Endothelial cell of umbilical vein (primary cell): ENCODE measurements at regions not wholly inside any gene's neighbourhood (a gene's known extent, or its start where the extent isn't known, plus 50 kb on each side); places are given as distances from the start of the nearest gene placed in this dataset.

Experiments
- BruUV-seq: library from RNA; stranded (reverse); fragments of 400-500 nt; replicated peaks from 2 replicates; lab custom pipeline; 2021; lab: Mats Ljungman, UMichigan
- CTCF ChIA-PET: fragments of 300-600, 350-600 bp; sonication (Branson Sonifier 250); formaldehyde crosslinking; loops from one replicate; lab custom pipeline; 2021; ENCODE audit warnings: antibody characterized with exemption, inconsistent platforms; lab: Charles Lee
- POLR2A ChIA-PET: fragments of 300-600, 350-600 bp; sonication (Branson Sonifier 250); formaldehyde crosslinking; loops from one replicate; lab custom pipeline; 2021; ENCODE audit warnings: antibody characterized with exemption, inconsistent platforms; lab: Charles Lee
- DNase-seq: peaks from one replicate; pipeline ENCODE4 v3.0.0-alpha.2; 2011; ENCODE audit warnings: low read depth, low spot score
- FAIRE-seq: peaks from 2 replicates; lab custom pipeline; 2011; peaks lifted over from hg19 to GRCh38; lab: Jason Lieb, UNC
- H2AFZ ChIP-seq: 2 replicates; pipeline ENCODE4 v1.6.0; 2012; ENCODE audit warnings: low read depth, low read length, control low read depth, inconsistent platforms
- H3K27ac ChIP-seq: 2 replicates; pipeline ENCODE4 v1.5.1; 2011; ENCODE audit warnings: low read depth, mild to moderate bottlenecking, control low read depth, low read length, moderate library complexity; ENCODE audit not compliant: insufficient read depth
- H3K27me3 ChIP-seq, 2 experiments: 2 replicates each; pipeline versions ENCODE4 v1.6.0 to v1.6.1; 2011; ENCODE audit warnings: low read length in 2 of 2, mixed read lengths in 1 of 2; ENCODE audit not compliant: control insufficient read depth in 2 of 2, insufficient read depth in 2 of 2
- H3K36me3 ChIP-seq, 2 experiments: 2 replicates in 1 of 2; 3 replicates in 1 of 2; pipeline ENCODE4 v1.5.1; 2011; ENCODE audit warnings: low read length in 2 of 2, mild to moderate bottlenecking in 1 of 2, moderate library complexity in 1 of 2; ENCODE audit not compliant: control insufficient read depth in 2 of 2, insufficient read depth in 2 of 2; ENCODE audit errors: extremely low read depth in 1 of 2
- H3K4me1 ChIP-seq: 3 replicates; pipeline ENCODE4 v1.5.1; 2011; ENCODE audit warnings: mild to moderate bottlenecking, low read length; ENCODE audit not compliant: control insufficient read depth, insufficient read depth; ENCODE audit errors: extremely low read depth
- H3K4me2 ChIP-seq: 2 replicates; pipeline ENCODE4 v1.6.1; 2011; ENCODE audit warnings: low read length, control low read depth, mixed read lengths; ENCODE audit not compliant: insufficient read depth
- H3K4me3 ChIP-seq, 3 experiments: fragments of 200-600 bp in 1 of 3; sonication (generic), shearing (Covaris generic) in 1 of 3; replicated peaks in 1 of 3; 2 replicates each; pipeline ENCODE4 v1.5.1; 2011 to 2016; ENCODE audit warnings: control low read depth in 3 of 3, low read length in 3 of 3, mild to moderate bottlenecking in 2 of 3, inconsistent platforms in 1 of 3, low read depth in 1 of 3, moderate library complexity in 1 of 3; ENCODE audit not compliant: insufficient read depth in 1 of 3
- H3K79me2 ChIP-seq: 2 replicates; pipeline ENCODE4 v1.6.0; 2012; ENCODE audit warnings: low read length, inconsistent platforms; ENCODE audit not compliant: control insufficient read depth, insufficient read depth
- H3K9ac ChIP-seq: replicated peaks from 2 replicates; pipeline ENCODE3; 2011; ENCODE audit warnings: low read length, control low read depth; ENCODE audit not compliant: insufficient read depth; ENCODE audit errors: extremely low read depth
- H3K9me1 ChIP-seq: replicated peaks from 3 replicates; pipeline ENCODE4 v1.6.0; 2011; ENCODE audit warnings: mild to moderate bottlenecking, low read length; ENCODE audit not compliant: control insufficient read depth, insufficient read depth; ENCODE audit errors: extremely low read depth
- H3K9me3 ChIP-seq: replicated peaks from 2 replicates; pipeline ENCODE4 v1.5.1; 2012; ENCODE audit warnings: low read length, inconsistent platforms; ENCODE audit not compliant: control insufficient read depth, insufficient read depth
- H4K20me1 ChIP-seq: replicated peaks from 2 replicates; pipeline ENCODE3; 2011; ENCODE audit warnings: mild to moderate bottlenecking, low read length; ENCODE audit not compliant: control insufficient read depth, insufficient read depth; ENCODE audit errors: extremely low read depth
- EZH2 ChIP-seq: IDR thresholded peaks from 2 replicates; pipeline ENCODE4 v1.6.1; 2012; ENCODE audit warnings: borderline replicate concordance, low read depth, mild to moderate bottlenecking, moderate library complexity, low read length, inconsistent platforms; ENCODE audit not compliant: severe bottlenecking
- FOS ChIP-seq: IDR thresholded peaks from 2 replicates; pipeline ENCODE4 v1.6.1; 2011; ENCODE audit warnings: mild to moderate bottlenecking, low read length, moderate library complexity, borderline replicate concordance; ENCODE audit not compliant: insufficient read depth
- GATA2 ChIP-seq: IDR thresholded peaks from 2 replicates; pipeline ENCODE4 v1.7.0; 2011; ENCODE audit warnings: low read depth, mild to moderate bottlenecking, moderate library complexity, mixed read lengths, low read length; ENCODE audit not compliant: insufficient read length, insufficient read depth
- JUN ChIP-seq: IDR thresholded peaks from 2 replicates; pipeline ENCODE4 v1.6.1; 2011; ENCODE audit warnings: borderline replicate concordance, low read depth; ENCODE audit not compliant: insufficient read length, insufficient read depth
- MYC ChIP-seq: IDR thresholded peaks from one replicate; pipeline ENCODE4 v1.6.1; 2011; ENCODE audit warnings: mild to moderate bottlenecking, low read depth, low read length
- POLR2AphosphoS5 ChIP-seq: IDR thresholded peaks from 2 replicates; pipeline ENCODE4 v1.6.1; 2012; ENCODE audit warnings: low read depth, mild to moderate bottlenecking, control low read depth, low read length, moderate library complexity; ENCODE audit not compliant: insufficient read depth
- dilution Hi-C: fragments of 300-500 bp; cut with MboI; formaldehyde crosslinking; loops from one replicate; pipeline ENCODE4 v1.15.0; 2019; ENCODE audit warnings: low sequenced_read_pairs; ENCODE audit not compliant: extremely low pct_ligation_motif_present
- intact Hi-C: fragments of 100-400 bp; cut with micrococcal nuclease; formaldehyde crosslinking; loops from one replicate; pipeline ENCODE4 v1.10.0; 2022
- TF ChIP-seq, protein P1 (sequence below), 2 donors: IDR thresholded peaks; 1 replicate in 1 of 2; 2 replicates in 1 of 2; pipeline ENCODE4 v1.5.1; 2011; ENCODE audit warnings: low read length in 2 of 2, mild to moderate bottlenecking in 2 of 2, moderate library complexity in 2 of 2, control low read depth in 1 of 2, inconsistent platforms in 1 of 2, low read depth in 1 of 2; ENCODE audit not compliant: insufficient read depth in 1 of 2; ENCODE audit errors: extremely low read depth in 1 of 2
- TF ChIP-seq, protein P2 (sequence below): IDR thresholded peaks from 2 replicates; pipeline ENCODE4 v1.6.1; 2011; ENCODE audit not compliant: insufficient read depth, insufficient read length

DNA sequence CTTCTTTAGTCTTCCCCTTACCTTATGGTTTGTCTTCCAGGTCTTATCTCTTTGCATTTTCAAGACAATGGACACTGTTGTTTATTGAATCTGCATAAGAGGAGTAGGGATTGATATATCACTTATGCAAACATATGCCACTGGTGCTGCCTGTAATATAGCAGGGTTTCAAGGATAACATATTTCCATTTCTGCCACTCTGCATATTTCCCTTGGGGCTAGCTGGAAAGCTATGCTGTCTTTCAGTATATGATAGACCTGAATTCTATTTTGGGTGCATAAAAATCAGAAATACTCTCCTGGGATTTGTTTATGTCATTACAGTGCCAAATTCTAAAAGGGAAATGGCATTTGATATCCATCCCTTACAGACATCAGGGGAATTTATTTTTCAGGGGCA lies 400.2 kb downstream of the TLR4 start:
- Histone ChIP-seq H3K27me3 (no peaks in the 10 kb centered on the region), H3K4me1 (no peaks in the 10 kb centered on the region), H2AFZ (no peak overlapping the region), H3K9me3 (no peaks in the 10 kb centered on the region), H3K9me1 (no peaks in the 10 kb centered on the region), H3K36me3 (no peaks in the 10 kb centered on the region), H4K20me1 (no peaks in the 10 kb centered on the region), H3K4me2 (no peak overlapping the region), H3K4me3 (no peak overlapping the region), H3K27ac (no peak overlapping the region), H3K79me2 (no peaks in the 10 kb centered on the region), H3K9ac (no peak overlapping the region)
- dilution Hi-C loops (no loop called here), intact Hi-C loops (no loop called here)
- FAIRE-seq (no peak), DNase-seq (no peak)
- no TSS peak for BruUV-seq
- CTCF ChIA-PET: no interaction called here
- TF ChIP-seq, protein P1, sequence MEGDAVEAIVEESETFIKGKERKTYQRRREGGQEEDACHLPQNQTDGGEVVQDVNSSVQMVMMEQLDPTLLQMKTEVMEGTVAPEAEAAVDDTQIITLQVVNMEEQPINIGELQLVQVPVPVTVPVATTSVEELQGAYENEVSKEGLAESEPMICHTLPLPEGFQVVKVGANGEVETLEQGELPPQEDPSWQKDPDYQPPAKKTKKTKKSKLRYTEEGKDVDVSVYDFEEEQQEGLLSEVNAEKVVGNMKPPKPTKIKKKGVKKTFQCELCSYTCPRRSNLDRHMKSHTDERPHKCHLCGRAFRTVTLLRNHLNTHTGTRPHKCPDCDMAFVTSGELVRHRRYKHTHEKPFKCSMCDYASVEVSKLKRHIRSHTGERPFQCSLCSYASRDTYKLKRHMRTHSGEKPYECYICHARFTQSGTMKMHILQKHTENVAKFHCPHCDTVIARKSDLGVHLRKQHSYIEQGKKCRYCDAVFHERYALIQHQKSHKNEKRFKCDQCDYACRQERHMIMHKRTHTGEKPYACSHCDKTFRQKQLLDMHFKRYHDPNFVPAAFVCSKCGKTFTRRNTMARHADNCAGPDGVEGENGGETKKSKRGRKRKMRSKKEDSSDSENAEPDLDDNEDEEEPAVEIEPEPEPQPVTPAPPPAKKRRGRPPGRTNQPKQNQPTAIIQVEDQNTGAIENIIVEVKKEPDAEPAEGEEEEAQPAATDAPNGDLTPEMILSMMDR (IDR thresholded peaks at IDR 0.05; ENCODE audit: extremely low read depth in 1 of 2, insufficient read depth in 1 of 2, low read depth in 1 of 2, low read length in 2 of 2): no peak
- TF ChIP-seq GATA2 (no peak), FOS (no peak), EZH2 (no peak), POLR2AphosphoS5 (no peak), MYC (no peak), JUN (no peak)
- TF ChIP-seq, protein P2, sequence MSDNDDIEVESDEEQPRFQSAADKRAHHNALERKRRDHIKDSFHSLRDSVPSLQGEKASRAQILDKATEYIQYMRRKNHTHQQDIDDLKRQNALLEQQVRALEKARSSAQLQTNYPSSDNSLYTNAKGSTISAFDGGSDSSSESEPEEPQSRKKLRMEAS: no peak
- POLR2A ChIA-PET: no interaction called here
